ENCODE measurements at regions not wholly inside any gene's neighbourhood (a gene's known extent, or its start where the extent isn't known, plus 50 kb on each side); places are given as distances from the start of the nearest gene placed in this dataset.

DNA sequence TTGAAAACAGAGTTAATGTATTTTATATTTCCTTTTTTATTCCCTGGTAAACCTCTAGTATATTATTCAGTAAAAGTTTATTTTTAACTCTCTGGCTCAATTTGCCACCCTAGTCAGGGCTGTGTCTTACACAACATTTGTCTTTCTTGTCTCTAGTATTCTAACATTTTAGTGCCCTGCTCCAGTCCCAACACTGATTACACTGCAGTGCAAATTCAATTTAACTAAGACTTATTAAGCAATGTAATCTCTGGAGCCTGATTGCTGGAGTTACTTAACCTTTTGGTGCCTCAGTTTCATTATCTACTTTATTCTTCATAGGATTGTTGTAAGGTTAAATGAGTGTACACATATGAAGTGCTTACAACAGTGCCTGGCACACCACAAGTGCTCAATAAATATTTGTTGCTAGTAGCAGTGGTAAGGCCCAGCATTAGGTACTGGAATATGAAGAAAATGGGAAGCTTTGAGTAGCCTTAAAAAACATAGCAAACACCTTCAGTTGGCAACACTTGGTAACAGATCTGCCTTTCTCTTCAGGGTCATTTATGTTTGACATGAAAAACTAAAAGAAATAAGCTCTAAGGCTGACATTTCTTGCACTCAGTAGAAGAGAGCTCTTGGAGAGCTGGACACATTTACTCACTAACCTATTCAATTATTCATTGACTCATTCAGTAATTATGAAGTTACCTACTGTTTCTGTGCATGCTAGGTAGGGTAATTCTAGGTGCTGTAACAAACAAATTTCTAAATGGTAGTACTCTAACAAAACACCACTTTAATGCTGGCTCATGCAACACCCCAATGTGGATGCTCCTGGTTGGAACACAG lies 364.5 kb upstream of the EPHA3 start:
- TF ChIP-seq, protein P1, sequence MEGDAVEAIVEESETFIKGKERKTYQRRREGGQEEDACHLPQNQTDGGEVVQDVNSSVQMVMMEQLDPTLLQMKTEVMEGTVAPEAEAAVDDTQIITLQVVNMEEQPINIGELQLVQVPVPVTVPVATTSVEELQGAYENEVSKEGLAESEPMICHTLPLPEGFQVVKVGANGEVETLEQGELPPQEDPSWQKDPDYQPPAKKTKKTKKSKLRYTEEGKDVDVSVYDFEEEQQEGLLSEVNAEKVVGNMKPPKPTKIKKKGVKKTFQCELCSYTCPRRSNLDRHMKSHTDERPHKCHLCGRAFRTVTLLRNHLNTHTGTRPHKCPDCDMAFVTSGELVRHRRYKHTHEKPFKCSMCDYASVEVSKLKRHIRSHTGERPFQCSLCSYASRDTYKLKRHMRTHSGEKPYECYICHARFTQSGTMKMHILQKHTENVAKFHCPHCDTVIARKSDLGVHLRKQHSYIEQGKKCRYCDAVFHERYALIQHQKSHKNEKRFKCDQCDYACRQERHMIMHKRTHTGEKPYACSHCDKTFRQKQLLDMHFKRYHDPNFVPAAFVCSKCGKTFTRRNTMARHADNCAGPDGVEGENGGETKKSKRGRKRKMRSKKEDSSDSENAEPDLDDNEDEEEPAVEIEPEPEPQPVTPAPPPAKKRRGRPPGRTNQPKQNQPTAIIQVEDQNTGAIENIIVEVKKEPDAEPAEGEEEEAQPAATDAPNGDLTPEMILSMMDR (IDR thresholded peaks at IDR 0.05): no peak
- TF ChIP-seq SIN3A (IDR thresholded peaks at IDR 0.05; ENCODE audit: borderline replicate concordance, insufficient read depth, low read depth, low read length): no peak
- TF ChIP-seq, protein P2, sequence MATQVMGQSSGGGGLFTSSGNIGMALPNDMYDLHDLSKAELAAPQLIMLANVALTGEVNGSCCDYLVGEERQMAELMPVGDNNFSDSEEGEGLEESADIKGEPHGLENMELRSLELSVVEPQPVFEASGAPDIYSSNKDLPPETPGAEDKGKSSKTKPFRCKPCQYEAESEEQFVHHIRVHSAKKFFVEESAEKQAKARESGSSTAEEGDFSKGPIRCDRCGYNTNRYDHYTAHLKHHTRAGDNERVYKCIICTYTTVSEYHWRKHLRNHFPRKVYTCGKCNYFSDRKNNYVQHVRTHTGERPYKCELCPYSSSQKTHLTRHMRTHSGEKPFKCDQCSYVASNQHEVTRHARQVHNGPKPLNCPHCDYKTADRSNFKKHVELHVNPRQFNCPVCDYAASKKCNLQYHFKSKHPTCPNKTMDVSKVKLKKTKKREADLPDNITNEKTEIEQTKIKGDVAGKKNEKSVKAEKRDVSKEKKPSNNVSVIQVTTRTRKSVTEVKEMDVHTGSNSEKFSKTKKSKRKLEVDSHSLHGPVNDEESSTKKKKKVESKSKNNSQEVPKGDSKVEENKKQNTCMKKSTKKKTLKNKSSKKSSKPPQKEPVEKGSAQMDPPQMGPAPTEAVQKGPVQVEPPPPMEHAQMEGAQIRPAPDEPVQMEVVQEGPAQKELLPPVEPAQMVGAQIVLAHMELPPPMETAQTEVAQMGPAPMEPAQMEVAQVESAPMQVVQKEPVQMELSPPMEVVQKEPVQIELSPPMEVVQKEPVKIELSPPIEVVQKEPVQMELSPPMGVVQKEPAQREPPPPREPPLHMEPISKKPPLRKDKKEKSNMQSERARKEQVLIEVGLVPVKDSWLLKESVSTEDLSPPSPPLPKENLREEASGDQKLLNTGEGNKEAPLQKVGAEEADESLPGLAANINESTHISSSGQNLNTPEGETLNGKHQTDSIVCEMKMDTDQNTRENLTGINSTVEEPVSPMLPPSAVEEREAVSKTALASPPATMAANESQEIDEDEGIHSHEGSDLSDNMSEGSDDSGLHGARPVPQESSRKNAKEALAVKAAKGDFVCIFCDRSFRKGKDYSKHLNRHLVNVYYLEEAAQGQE (IDR thresholded peaks at IDR 0.05; ENCODE audit: insufficient read depth in 1 of 2, low read depth in 2 of 2, low read length in 1 of 2): no peak
- TF ChIP-seq POLR2AphosphoS5 (IDR thresholded peaks at IDR 0.05; ENCODE audit: low read depth, low read length): no peak

Measured in Panc1 (cell line).